HG02970 (cell line): ENCODE measurements at regions not wholly inside any gene's neighbourhood (a gene's known extent, or its start where the extent isn't known, plus 50 kb on each side); places are given as distances from the start of the nearest gene placed in this dataset.
"Not testable (repeated sequence)": the region's sequence is repeated elsewhere in the genome, so short reads cannot be mapped to it uniquely, and the experiment has no call there.

ENCODE experiments used
- ATAC-seq: cut with Tn5 transposase; IDR thresholded peaks from one replicate; pipeline ENCODE4 v1.9.1; 2021; ENCODE audit warnings: mild to moderate bottlenecking, moderate library complexity, moderate number of reproducible peaks; ENCODE audit not compliant: unreplicated experiment, low FRiP score

DNA sequence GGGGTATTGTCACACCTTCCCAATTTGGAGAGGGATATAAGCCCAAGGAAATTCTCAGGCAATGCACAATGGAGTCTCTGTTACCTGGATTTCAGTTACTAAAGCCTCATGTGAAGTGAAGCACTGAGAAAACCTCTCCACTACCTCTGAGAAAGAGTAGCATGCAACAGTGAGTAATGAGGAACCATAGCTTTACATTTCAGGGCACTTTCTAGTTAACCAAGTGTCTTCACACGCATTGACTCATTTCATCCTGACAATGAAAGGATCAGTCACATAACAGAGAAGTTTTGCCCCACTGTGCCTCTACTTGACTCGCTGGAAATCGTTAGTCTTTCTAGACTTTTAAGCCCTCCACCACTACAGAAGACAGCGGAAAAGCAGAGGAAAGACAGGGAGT, 86.2 kb upstream of the ARID1B start:
- no peak for ATAC-seq

DNA sequence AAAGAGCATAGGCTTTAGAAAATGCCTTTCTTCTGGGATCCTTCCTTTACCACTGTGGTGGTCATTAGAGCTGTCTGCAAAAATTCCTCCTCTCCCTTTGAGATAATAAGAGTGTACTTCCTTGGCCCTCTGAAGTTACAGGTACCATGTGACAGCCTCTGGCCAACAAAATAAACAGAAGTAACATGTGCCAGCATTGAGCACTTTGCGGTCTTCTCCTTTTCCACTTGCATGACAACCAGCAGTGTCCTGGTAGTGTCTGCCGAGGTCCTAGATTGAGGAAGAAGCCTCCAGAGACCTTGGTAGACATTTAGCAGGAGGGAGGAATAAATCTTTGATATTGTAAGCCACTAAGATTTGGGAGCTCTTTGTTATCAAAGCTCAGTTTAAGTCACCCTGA, 87.5 kb upstream of the ARID1B start:
- no peak for ATAC-seq

DNA sequence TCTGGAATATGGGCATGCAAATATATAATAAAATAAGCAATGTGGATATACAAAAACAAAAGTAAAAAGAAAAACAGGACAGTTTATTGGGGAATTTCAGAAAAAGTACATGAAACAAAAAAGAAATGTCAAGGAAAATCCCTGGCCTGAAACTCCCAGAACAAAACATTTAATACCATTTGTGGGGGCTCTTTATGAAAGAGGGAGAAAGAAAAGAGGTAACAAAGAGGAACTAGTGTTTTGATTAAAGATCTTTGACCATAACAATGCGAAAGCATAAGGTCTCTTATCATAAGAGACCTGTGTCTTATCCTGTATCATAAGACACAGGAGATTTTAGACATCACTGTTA, 88.6 kb upstream of the ARID1B start:
- ATAC-seq = no peak

DNA sequence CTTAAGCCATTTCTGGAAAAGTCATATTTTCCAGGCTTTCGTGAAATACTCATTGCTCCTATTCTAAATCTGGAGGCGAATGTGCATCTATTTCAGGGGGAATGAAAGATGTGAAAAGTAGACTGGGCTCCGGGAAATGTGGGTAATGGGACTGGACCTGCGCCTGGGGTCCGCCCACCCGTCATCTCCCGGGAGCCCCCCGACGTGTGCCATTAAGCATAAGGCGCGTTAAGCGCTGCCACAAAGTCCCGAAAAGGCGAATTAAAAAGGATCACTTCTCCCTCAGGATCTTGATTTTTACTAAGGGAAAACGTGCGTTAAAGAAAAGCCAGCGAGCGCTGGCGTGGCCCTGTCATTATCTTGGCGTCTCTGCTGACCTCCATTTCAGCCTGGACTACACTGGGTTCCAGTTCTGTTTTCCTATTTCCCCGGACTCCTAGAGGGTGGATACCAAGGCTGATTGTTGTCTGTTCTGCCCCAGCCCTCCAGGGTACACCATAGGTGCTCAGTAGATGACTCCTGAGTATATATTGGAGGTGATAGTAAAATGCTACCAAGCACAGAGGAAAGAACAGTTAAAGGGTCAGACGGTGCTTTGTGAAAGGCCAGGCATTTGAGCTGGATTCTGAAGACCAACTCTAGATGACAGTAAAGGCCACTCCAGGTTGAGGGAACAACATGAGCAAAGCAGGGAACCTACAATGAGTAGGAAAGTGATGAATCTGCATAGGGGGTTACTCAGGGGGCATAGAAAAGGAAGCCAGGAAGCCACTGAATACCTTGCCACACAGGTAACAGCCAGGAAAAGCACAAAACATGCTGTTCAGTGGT, 89.2 kb upstream of the ARID1B start:
- no peak for ATAC-seq

DNA sequence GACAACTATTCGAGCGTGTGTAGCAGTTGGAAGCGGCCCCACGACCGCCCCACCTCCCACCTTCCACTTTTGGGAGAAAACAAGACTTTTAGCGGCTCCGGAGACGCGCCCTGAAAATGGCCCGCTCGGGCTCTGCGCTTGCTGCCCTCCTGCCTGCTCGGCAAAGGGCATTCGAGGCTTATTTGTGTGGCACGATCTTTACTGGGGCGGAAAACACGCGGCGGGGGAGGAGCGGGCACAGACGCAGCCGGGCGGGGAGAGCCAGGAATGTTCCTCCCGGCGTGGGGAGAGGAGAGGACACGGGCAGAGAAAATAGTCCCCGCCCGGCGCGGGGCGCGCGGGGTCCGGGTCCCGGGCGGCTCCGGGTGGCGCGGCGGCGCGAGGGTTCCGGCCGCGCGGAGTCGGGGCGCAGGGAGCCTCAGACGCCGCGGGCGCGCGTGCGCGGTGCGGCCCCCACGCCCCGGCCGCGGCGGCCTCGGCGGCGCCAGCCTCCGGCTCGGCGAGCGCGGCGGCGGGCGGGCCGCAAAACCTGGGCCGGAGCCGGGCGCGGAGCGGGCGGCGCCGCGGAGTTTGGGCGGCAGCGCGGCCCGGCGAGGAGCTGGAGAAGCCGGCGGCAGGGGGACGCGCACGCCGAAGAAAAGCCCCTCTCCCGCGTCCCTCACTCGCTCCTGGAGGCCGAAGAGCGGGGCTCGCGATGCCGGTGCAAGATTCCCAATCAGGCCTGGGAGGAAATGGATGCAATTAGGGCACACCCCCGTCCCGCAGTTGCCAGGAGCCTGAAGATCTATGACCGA, 90.0 kb upstream of the ARID1B start:
- peak; percentile 80 for ATAC-seq

DNA sequence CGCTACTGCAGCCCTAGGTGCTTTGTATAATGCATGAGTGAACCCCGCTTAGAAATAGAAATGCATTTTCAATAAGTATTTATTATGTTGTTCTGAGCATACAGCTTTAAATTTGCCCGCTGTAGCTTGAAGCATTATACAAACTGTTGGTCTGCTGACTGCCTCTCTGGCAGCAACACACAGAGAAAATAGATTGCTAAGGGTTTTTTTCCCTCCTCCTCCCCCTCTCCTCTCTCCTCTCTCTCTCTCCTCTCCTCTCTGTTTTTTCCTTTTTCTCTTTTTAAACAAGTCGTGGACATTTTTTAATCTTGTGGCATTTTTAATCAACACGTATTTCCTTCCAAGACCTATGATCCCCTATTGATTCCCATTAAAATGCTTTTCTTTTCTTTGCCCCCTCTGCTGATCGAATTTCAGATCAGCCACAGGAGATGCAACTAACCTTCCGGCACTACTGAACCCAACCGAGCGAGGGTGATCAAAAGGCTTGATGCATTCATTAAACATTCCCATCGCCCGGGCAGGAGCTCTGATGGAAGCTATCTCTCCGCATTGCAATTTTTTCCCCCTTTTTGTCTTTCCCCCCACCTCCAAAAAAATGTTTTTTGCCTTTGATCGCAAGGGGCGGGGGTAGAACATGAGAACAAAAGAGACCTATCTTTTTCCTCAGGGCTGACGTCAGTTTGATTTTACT, 90.7 kb upstream of the ARID1B start:
- no peak for ATAC-seq

DNA sequence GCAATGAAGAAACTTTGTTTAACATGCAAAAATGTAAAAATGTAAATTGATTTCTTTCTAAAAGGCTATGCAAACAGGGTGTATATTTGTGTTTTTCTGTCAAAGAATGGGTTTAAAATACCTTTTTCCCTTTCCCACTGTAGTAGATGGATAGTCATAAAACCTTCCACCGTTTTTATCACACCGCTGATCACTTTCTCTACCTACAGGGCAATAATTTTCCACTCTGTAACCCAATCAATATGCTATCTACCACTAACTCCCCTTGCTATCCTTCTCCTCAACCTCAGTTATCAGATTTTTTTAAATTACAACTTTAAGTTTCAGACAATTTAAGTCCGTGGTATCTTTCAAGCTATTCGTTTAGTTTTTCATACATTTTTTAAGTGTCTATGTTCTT, 91.4 kb upstream of the ARID1B start:
- no peak for ATAC-seq

DNA sequence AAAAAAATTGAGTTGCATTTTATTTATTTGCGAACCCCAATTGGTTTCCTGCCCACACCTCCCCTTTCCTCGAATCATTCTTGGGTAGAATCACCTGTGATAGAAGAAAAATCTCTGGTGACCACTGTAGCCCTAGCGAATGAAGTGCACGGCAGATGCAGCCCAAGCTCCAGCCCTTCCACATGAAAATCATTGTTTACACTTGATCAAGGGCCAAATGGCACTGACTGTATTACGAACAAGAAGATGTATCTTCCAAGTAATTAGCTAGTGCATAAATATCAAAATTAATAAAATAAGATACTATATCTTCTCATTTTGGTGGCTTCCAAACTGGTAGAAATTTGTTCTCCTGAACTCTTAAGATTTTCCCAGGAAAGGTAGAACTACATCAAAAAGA, 93.4 kb upstream of the ARID1B start:
- ATAC-seq = no peak

DNA sequence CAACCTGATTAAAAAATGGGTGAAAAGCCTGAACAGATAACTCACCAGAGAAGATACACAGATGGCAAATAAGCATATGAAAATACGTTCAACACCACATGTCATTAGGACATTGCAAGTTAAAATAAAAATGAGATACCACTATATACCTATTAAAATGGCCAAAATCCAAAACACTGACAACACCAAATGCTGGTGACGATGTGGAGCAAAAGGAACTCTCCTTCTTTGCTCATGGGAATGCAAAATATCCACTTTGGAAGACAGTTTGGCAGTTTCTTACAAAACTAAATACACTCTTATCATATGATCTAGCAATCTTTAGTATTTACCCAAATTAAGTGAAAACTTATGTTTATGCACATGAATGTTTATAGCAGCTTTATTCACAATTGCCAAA, 100.5 kb upstream of the ARID1B start:
- ATAC-seq = no peak

DNA sequence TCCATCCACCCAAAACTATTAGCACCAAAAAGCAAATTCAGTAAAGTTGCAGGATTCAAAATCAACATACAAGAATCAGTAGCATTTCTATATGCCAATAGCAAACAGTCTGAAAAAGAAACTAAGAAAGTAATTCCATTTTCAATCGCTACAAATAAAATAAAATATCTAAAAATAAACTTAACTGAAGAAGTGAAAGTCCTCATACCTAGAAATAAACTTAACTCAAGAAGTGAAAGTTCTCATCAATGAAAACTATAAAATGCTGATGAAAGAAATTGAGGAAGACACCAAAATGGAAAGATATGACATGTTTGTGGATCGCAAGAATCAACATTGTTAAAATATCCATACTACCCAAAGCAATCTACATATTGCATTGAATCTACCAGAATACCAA, 103.0 kb upstream of the ARID1B start:
- ATAC-seq = no peak

DNA sequence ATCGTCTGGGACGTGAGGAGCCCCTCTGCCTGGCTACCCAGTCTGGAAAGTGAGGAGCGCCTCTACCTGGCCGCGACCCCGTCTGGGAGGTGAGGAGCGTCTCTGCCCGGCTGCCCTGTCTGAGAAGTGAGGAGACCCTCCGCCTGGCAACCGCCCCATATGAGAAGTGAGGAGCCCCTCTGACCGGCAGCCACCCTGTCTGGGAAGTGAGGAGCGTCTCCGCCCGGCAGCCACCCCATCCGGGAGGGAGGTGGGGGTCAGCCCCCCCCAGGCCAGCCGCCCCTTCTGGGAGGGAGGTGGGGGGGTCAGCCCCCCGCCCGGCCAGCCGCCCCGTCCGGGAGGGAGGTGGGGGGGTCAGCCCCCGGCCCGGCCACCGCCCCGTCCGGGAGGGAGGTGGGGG, 107.1 kb upstream of the ARID1B start:
- not testable (repeated sequence) for ATAC-seq

DNA sequence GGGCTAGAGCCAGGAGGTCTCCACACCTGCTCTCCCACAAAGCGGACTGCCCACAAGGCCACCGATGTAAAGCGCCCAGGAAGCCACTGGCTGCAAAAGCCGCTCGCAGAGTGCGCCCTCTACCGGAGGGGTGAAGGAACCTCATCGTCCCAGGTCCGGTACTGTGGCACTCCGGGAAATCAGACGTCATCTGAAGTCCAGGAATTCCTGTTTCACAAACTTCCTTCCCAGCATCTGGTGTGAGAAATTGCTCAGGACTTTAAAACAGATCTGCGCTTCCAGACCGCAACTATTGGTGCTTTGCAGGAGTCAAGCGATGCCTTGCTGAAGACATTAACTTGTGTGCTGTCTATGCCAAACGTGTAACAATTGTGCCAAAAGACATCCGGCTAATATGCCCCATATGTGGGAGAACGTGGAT, 115.1 kb upstream of the ARID1B start:
- no peak for ATAC-seq

DNA sequence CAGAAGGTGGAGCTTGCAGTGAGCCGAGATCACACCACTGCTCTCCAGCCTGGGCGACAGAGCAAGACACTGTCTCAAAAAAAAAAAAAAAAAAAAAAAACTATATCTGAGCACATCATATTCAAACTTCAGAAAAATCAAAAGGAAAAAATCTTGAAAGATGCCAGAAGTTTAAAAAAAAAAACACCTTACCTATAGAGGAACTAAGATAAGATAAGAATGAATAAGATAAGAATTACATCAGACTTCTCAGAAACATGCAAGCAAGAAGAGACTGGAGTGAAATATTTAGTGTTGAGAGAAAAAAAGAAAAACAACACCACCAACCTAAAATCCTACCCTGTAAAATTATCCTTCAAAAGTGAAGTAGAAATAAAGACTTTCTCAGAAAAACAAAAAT, 116.8 kb upstream of the ARID1B start:
- ATAC-seq = no peak

DNA sequence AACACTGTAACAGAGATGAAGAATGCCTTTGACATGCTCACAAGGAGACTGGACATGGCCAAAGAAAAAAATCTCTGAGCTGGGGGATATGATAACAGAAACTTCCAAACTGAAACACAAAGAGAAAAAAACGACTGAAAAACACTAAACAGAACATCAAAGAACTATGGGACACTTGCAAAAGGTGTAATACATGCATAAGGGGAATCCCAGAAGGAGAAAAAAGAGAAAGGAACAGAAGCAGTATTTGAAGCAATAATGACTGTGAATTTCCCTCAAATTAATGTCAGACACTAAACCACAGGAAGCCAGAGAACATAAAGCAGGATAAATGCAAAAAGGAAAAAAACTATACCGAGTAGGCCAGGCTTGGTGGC, 117.4 kb upstream of the ARID1B start:
- ATAC-seq = no peak

DNA sequence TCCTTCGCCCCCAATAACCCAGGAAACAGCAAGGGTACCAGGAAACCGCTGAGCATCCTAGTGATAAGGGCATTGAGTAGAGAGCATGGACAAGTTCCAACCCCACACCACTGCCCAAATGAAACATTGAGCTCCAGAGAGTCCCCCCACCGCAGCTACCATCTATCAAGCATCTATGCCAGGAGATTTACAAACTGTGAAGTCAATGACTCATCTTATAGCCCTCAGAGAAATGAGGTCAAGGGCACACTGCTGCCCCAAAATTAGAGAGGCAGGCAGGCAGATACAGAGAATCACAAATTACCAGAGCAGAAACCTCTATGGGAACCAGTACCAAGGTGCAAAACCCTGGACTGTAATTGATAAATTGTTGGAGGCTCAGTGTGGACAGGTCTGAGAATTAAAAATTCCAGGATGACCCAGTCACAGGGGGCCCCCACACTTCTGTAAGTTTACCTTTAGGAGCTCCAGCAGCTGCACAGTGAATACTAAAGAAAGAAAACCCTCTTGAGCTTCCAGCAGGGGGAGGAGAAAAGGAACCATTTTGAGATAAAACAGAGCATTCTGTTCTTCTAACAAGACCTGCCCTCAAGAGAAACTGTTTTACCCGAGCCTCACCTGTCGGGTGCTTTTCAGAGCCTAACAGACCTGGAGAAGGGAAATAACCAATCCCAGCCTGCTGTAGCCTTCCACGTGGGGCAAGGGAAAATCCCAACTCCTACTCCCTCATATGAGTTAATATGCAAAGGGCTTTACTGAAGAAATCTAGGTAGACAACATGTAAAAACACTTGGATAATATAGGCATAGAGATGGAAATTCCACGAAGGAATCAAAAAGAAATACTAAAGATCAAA, 118.0 kb upstream of the ARID1B start:
- no peak for ATAC-seq

DNA sequence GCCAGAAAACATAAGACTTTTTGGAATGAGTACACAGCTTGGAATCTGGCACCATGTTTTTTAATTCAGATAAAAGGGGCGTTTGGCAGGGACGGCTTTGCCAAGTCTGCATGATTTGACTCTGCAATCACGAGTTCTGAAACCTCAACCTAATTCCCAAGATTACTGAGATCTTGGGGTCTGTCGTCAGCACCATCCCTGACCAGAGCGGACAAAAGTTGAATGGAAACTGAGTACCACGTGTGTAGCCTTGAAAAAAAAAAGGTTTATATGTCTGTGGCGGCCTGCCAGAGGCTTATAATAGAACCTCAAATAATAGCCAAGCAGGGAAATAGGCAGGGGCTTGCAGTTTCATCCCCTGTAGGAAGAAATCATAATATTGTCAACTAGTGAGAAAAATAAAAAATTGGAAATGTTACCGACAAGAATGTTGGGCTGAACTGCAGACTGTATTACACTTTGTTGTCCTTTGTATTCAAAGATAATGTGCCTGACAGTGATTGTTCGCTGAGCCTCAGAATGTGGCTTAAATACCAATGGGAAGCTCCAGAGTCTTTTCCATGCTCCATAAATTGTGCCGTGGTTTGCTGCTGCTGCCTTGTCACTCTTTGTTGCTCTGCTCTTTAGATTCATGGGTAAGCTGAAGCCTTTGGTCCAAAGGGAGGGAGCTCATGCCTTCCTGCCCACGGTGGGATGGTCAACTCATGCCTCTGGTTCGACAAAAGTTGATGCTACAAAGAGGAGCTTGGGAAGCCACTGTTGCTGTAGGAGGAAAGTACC, 118.8 kb upstream of the ARID1B start:
- no peak for ATAC-seq

DNA sequence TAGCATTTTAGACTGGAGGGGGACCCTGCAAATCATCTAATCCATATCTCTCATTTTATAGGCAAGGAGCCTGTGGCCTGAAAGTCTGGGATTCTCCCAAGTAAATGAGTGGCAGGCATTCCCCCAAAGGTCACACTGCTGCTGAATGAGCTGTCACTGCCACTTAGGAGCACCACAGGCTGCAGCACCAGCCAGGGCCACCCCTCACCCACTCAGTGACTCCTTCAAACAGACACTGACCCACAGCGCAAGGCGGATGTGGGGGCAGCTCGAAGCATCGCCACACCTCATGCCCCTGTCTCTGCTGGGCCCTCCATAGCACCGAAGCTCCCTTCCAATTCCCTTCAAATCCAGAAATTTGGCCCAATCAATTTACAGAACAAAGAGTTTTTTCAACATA, 119.9 kb upstream of the ARID1B start:
- ATAC-seq = no peak

DNA sequence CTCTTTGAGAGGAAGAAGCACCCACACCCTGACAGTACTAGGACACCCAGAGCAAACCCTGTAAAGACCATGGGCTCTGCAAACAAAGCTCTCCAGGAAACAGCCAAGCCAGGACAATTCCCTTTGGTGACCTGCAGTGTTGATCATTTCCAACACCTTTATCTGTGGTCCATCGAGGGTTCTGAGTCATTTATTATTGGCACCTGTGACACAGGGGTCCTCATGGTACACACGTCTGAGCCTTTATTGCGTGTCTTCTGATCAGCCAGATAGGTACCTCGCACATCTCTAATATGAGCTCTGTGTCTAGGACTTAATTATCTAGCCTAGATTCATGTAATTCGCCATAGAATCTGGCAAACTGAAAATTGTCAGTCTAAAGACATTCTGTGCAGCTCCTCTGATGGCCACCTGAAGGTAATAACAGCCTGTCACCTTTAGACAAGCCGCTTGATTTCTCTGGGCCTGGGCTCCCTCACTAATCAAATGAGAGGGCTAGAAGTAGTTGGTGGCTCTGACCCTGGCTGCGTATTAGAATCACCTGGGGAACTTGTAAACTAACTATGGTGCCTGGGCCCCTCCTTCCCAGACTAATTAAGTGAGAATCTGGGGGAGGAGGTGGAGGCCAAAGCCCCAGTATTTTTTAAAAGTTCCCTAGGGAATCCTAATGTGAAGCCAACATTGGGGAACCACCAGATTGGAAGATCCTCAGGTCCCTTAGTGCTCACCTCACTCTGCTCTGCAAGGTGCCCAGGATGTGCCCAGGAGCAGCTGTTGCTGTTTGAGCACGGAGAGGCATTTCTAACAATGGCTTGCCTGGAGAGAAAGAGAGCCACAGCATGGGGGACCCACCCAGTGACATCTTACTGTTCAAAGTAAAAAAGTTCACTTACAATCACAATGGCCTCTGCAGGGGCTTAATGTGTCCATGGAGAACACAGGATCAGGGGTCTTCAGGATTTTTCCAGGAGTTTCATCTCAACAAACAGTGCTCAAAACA, 122.0 kb upstream of the ARID1B start:
- ATAC-seq = no peak
